Suprapubic skin (tissue), 4 donors: ENCODE measurements at regions not wholly inside any gene's neighbourhood (a gene's known extent, or its start where the extent isn't known, plus 50 kb on each side); places are given as distances from the start of the nearest gene placed in this dataset.

ENCODE experiments used
- DNase-seq, 2 donors: peaks; one replicate each; pipeline ENCODE4 v3.0.0-alpha.2; 2019; ENCODE audit warnings: low spot score in 2 of 2
- H3K27ac ChIP-seq: fragments of 200-600 bp; sonication (generic); one replicate; pipeline ENCODE4 v1.5.1; 2019
- H3K27me3 ChIP-seq: fragments of 200-600 bp; sonication (generic); one replicate; pipeline ENCODE4 v1.5.1; 2019
- H3K36me3 ChIP-seq: fragments of 200-600 bp; sonication (generic); one replicate; pipeline ENCODE4 v1.5.1; 2019
- H3K4me1 ChIP-seq: fragments of 200-600 bp; sonication (generic); one replicate; pipeline ENCODE4 v1.5.1; 2019
- H3K4me3 ChIP-seq: fragments of 200-600 bp; sonication (generic); one replicate; pipeline ENCODE4 v1.5.1; 2019; ENCODE audit warnings: mild to moderate bottlenecking
- H3K9me3 ChIP-seq: fragments of 200-600 bp; sonication (generic); one replicate; pipeline ENCODE4 v1.5.1; 2019
- EP300 ChIP-seq: sonication (generic); formaldehyde crosslinking; IDR thresholded peaks from one replicate; pipeline ENCODE4 v1.6.1; 2017; ENCODE audit warnings: antibody characterized with exemption
- POLR2A ChIP-seq, 2 donors: fragments of 450-650 bp; IDR thresholded peaks; one replicate each; pipeline ENCODE4 v1.6.1; 2017; ENCODE audit warnings: antibody characterized with exemption in 2 of 2, mild to moderate bottlenecking in 2 of 2, moderate library complexity in 2 of 2
- POLR2AphosphoS5 ChIP-seq, 3 donors: sonication (generic); formaldehyde crosslinking; IDR thresholded peaks; one replicate each; pipeline ENCODE4 v1.6.1; 2017; ENCODE audit warnings: antibody characterized with exemption in 3 of 3
- WGBS: methylation state at CpG from one replicate; pipeline ENCODE4 v1.1.5; 2018; 5-methylcytosine and 5-hydroxymethylcytosine counted together
- TF ChIP-seq, protein P1 (sequence below), 2 donors: fragments of 200-600 bp in 1 of 2; fragments of 450-650 bp in 1 of 2; sonication (generic) in 1 of 2; IDR thresholded peaks; one replicate each; pipeline ENCODE4 v1.5.1; 2016 to 2019; ENCODE audit warnings: antibody characterized with exemption in 2 of 2, mild to moderate bottlenecking in 1 of 2, moderate library complexity in 1 of 2

DNA sequence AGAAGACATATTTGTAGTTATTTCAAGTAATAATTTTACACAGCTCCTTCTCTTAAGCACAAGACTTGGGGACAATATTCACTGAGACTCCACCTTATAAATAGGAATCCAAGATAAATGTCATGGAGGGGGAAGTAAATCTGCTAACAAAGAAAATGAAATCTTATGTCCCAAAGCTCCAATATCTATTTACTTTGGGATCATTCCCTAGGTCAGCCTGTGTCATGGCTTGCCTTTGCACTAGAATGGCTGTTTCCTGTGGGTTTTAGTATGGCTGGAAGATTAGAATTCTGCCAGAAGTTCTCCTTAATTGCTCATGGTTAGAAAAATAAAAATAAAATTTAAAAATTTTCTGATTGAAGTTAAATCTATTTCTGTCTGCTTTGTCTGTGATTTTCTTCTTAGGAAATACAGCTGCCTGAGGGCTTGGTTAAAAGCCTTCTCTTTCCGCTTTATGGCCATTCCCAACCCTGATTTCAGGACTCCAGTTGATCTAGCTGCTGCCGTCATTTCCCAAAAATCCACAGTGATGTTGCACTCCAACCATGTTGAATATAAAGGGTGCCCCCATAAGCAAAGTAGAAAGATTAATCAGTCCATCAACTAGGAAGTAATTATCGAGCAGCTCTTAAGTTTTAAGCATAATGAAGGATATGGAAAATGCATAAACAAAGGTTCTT is 326.4 kb upstream of the LYPLAL1 start:
- H3K4me1 ChIP-seq, result no peaks in the 10 kb centered on the region
- DNase-seq, result no peak
- no peaks in the 10 kb centered on the region for H3K27me3 ChIP-seq
- no peaks in the 10 kb centered on the region for H3K36me3 ChIP-seq
- 74% methylated on average over 3 of the region's 3 CpGs for WGBS
- TF ChIP-seq POLR2A (IDR thresholded peaks at IDR 0.05), result no peak
- TF ChIP-seq, protein P1, sequence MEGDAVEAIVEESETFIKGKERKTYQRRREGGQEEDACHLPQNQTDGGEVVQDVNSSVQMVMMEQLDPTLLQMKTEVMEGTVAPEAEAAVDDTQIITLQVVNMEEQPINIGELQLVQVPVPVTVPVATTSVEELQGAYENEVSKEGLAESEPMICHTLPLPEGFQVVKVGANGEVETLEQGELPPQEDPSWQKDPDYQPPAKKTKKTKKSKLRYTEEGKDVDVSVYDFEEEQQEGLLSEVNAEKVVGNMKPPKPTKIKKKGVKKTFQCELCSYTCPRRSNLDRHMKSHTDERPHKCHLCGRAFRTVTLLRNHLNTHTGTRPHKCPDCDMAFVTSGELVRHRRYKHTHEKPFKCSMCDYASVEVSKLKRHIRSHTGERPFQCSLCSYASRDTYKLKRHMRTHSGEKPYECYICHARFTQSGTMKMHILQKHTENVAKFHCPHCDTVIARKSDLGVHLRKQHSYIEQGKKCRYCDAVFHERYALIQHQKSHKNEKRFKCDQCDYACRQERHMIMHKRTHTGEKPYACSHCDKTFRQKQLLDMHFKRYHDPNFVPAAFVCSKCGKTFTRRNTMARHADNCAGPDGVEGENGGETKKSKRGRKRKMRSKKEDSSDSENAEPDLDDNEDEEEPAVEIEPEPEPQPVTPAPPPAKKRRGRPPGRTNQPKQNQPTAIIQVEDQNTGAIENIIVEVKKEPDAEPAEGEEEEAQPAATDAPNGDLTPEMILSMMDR (IDR thresholded peaks at IDR 0.05), result no peak
- no peak for TF ChIP-seq POLR2AphosphoS5 (IDR thresholded peaks at IDR 0.05)
- no peak overlapping the region for H3K4me3 ChIP-seq
- no peak overlapping the region for H3K27ac ChIP-seq
- H3K9me3 ChIP-seq, result no peaks in the 10 kb centered on the region

DNA sequence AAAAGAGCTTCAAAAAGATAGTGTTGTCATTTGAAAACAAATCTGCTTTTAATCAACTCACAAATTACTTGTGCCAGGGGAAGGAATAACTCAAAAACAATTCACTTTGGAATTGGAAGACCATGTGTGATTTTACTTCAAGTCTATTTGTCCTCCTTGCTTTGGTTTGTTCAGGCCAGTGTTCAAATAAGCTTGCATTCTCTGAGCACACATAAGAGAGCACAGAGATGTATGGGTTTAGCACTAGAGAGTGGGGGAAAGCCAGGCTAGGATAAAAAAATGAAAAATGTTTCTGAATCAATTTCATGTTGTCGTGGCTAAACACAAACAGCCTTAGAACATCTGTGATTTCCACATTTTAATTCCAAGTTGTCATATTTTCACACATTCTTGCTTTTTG is 325.7 kb upstream of the LYPLAL1 start:
- WGBS, result 62% methylated on average over 1 of the region's 1 CpG
- DNase-seq, result no peak
- no peaks in the 10 kb centered on the region for H3K27me3 ChIP-seq
- TF ChIP-seq EP300, result no peak
- TF ChIP-seq POLR2A (IDR thresholded peaks at IDR 0.05), result no peak
- no peak for TF ChIP-seq POLR2AphosphoS5 (IDR thresholded peaks at IDR 0.05)
- TF ChIP-seq, protein P1 (IDR thresholded peaks at IDR 0.05), result no peak
- no peaks in the 10 kb centered on the region for H3K4me1 ChIP-seq
- H3K4me3 ChIP-seq, result no peak overlapping the region
- H3K36me3 ChIP-seq, result no peaks in the 10 kb centered on the region
- no peaks in the 10 kb centered on the region for H3K9me3 ChIP-seq
- H3K27ac ChIP-seq, result no peak overlapping the region

DNA sequence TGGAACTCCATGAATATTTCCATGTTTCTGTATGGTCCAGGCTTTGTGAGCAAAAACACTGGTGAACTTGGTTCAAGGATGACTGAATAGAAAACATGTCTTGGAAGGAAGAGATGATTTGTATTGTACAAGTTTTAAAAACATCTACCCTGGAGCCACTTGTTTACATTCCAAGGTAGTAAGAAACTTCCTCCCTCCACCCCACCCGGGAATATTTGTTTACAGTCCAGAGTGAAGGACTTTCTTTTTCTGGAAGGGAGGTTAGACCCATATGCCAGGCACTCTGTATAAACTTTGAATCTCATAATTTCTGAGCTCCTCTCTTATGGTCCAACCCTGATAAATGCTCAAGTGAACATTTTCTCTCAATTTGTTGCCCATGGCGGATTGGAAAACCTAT is 323.3 kb upstream of the LYPLAL1 start:
- Histone ChIP-seq H3K27ac (no peak overlapping the region), H3K4me3 (no peak overlapping the region), H3K4me1 (no peaks in the 10 kb centered on the region), H3K27me3 (no peaks in the 10 kb centered on the region), H3K9me3 (no peaks in the 10 kb centered on the region), H3K36me3 (no peaks in the 10 kb centered on the region)
- 75% methylated on average over 2 of the region's 2 CpGs for whole genome bisulfite sequencing
- DNase-seq, result no peak
- TF ChIP-seq, protein P1 (IDR thresholded peaks at IDR 0.05), result no peak
- no peak for TF ChIP-seq EP300
- no peak for TF ChIP-seq POLR2A (IDR thresholded peaks at IDR 0.05)
- TF ChIP-seq POLR2AphosphoS5 (IDR thresholded peaks at IDR 0.05), result no peak

DNA sequence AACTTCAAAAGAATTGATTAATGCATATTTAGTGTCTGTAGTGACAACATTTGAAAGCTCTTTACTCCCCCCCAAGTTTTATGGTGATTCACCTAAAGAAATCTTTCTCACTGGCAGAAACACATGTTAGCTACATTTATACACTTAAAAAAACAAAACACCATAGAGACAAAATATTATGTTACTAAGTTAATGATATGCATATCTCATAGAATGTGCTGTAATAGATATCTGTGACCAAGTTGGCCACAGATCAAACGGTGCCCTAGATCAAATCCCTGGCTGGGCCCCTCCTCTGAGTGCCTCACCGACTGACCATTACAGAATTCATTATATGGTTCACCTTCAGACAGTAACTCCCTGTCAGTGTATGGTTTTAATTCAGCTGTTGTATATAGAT is 322.1 kb upstream of the LYPLAL1 start:
- WGBS, result 55% methylated on average over 2 of the region's 2 CpGs
- Histone ChIP-seq H3K4me1 (no peaks in the 10 kb centered on the region), H3K36me3 (no peaks in the 10 kb centered on the region), H3K9me3 (no peaks in the 10 kb centered on the region), H3K27ac (no peak overlapping the region), H3K27me3 (no peaks in the 10 kb centered on the region), H3K4me3 (no peak overlapping the region)
- TF ChIP-seq POLR2AphosphoS5 (IDR thresholded peaks at IDR 0.05) (no peak), EP300 (no peak), POLR2A (IDR thresholded peaks at IDR 0.05) (no peak)
- TF ChIP-seq, protein P1 (IDR thresholded peaks at IDR 0.05), result no peak
- no peak for DNase-seq

DNA sequence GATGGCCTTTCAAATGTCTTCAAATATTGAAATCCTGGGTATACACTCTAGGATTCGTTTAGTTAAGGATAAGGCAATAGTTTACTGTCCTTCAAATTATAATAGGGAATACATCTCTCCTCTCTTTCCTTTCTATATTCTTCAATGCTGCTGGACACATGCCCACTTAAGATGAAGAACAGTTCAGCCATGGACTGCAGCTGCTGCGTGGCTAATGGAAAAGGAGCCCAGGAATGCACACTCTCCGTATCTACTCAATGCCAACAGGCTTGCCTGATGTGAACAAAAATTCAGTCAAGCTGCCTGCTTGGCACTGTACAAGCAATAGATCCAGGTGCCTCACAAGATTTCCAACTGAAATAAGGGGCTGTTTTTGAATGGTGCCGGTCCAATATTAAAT is 321.2 kb upstream of the LYPLAL1 start:
- TF ChIP-seq POLR2A (IDR thresholded peaks at IDR 0.05) (no peak), EP300 (no peak), POLR2AphosphoS5 (IDR thresholded peaks at IDR 0.05) (no peak)
- TF ChIP-seq, protein P1 (IDR thresholded peaks at IDR 0.05), result no peak
- no peak for DNase-seq
- 78% methylated on average over 4 of the region's 4 CpGs for WGBS

More for the DNA sequence above, 321.2 kb upstream of the LYPLAL1 start:
- no peaks in the 10 kb centered on the region for H3K9me3 ChIP-seq
- H3K4me1 ChIP-seq, result no peaks in the 10 kb centered on the region
- H3K36me3 ChIP-seq, result no peaks in the 10 kb centered on the region
- H3K4me3 ChIP-seq, result no peak overlapping the region
- H3K27me3 ChIP-seq, result no peaks in the 10 kb centered on the region
- H3K27ac ChIP-seq, result no peak overlapping the region
